ENCODE measurements at regions not wholly inside any gene's neighbourhood (a gene's known extent, or its start where the extent isn't known, plus 50 kb on each side); places are given as distances from the start of the nearest gene placed in this dataset.

DNA sequence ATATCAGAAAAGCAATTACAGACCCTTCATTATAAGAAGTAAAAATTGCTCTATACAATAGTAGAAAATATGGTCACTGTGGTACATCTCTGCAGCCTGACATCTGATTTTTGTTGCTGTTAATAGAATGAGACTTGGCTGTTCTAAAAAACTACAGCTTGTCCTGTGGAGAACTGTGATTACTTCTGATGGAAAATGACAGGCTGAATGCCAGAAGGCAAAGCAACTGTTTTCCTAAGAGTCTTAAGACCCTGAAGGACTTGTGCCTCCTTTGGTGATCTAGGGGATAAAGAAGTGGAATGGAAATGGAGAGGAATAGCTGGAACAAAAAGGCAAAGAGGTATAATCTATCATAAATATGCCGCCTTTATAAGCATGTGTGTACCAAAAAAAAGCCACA, 314.8 kb downstream of the BCHE start:
- TF ChIP-seq CTCF (IDR thresholded peaks at IDR 0.05): no peak
- TF ChIP-seq POLR2AphosphoS5 (IDR thresholded peaks at IDR 0.05): no peak

Data from prostate gland (tissue), 2 donors.